MCF 10A (cell line): ENCODE measurements at regions not wholly inside any gene's neighbourhood (a gene's known extent, or its start where the extent isn't known, plus 50 kb on each side); places are given as distances from the start of the nearest gene placed in this dataset.

Source experiments
- BruUV-seq: library from RNA; stranded (reverse); fragments of 400-500 nt; replicated peaks from 2 replicates; lab custom pipeline; 2021; lab: Mats Ljungman, UMichigan
- CTCF ChIA-PET: fragments of 300-600 bp; sonication (Branson Sonifier 250); formaldehyde crosslinking; extraction: SDS; loops from one replicate; lab custom pipeline; 2021; ENCODE audit warnings: antibody characterized with exemption, inconsistent platforms; lab: Yijun Ruan, JAX
- POLR2A ChIA-PET: fragments of 300-600, 350-650 bp; sonication (Branson Sonifier 250); formaldehyde crosslinking; extraction: SDS; loops from one replicate; lab custom pipeline; 2020; ENCODE audit warnings: antibody characterized with exemption, inconsistent platforms; lab: Yijun Ruan, JAX
- DNase-seq: peaks from one replicate; pipeline ENCODE4 v3.0.0-alpha.2; 2018; ENCODE audit not compliant: unreplicated experiment
- H3K27ac Mint-ChIP-seq: one replicate; pipeline ENCODE4 v1.8.0; 2022; ENCODE audit warnings: mild to moderate bottlenecking, low read depth, mixed read lengths; ENCODE audit not compliant: unreplicated experiment
- H3K27me3 Mint-ChIP-seq: one replicate; pipeline ENCODE4 v1.8.0; 2022; ENCODE audit warnings: mixed read lengths; ENCODE audit not compliant: insufficient read depth, unreplicated experiment
- H3K36me3 Mint-ChIP-seq: one replicate; pipeline ENCODE4 v1.8.0; 2022; ENCODE audit warnings: mild to moderate bottlenecking, moderate library complexity, mixed read lengths; ENCODE audit not compliant: insufficient read depth, unreplicated experiment
- H3K4me1 Mint-ChIP-seq: one replicate; pipeline ENCODE4 v1.8.0; 2022; ENCODE audit warnings: mixed read lengths; ENCODE audit not compliant: insufficient read depth, unreplicated experiment
- H3K4me3 Mint-ChIP-seq: one replicate; pipeline ENCODE4 v1.8.0; 2022; ENCODE audit warnings: mild to moderate bottlenecking, moderate library complexity, mixed read lengths; ENCODE audit not compliant: unreplicated experiment
- H3K9me3 Mint-ChIP-seq: one replicate; pipeline ENCODE4 v1.8.0; 2022; ENCODE audit warnings: mixed read lengths; ENCODE audit not compliant: unreplicated experiment
- CTCF ChIP-seq: fragments of 200-600 bp; IDR thresholded peaks from one replicate; pipeline ENCODE4 v1.8.0; 2022; ENCODE audit warnings: antibody characterized with exemption, mild to moderate bottlenecking; ENCODE audit not compliant: unreplicated experiment
- intact Hi-C: fragments of 100-400 bp; cut with micrococcal nuclease; formaldehyde crosslinking; loops from 2 replicates; pipeline ENCODE4 v1.14.1; 2022

- no peak for TF ChIP-seq CTCF
- Mint-ChIP-seq H3K4me1 (no peaks in the 10 kb centered on the region), H3K9me3 (no peaks in the 10 kb centered on the region), H3K4me3 (no peak overlapping the region), H3K27me3 (no peaks in the 10 kb centered on the region), H3K27ac (no peak overlapping the region), H3K36me3 (no peaks in the 10 kb centered on the region)
- intact Hi-C loops = no loop called here
- DNase-seq = no peak
- BruUV-seq = no TSS peak
- ChIA-PET CTCF (interaction anchor here (0.6 kb wide), 2 partner anchors 16 kb away, joined by 3 to 4 read pairs; no protein-coding TSS in a partner anchor), POLR2A (no interaction called here)
Observed at GRCh38 chr4:166600264-166600663, 634.0 kb downstream of the SPOCK3 start.

GRCh38 chr4:166602068-166602467 is 632.2 kb downstream of the SPOCK3 start:
- POLR2A ChIA-PET = no interaction called here
- BruUV-seq = no TSS peak
- Mint-ChIP-seq H3K4me1 (no peaks in the 10 kb centered on the region), H3K9me3 (no peaks in the 10 kb centered on the region), H3K27me3 (no peaks in the 10 kb centered on the region), H3K27ac (no peak overlapping the region), H3K36me3 (no peaks in the 10 kb centered on the region), H3K4me3 (no peak overlapping the region)
- CTCF ChIA-PET = interaction anchor here (0.6 to 1.2 kb wide), 2 partner anchors 436 to 846 kb away, joined by 3 to 4 read pairs; no protein-coding TSS in a partner anchor
- DNase-seq = no peak
- intact Hi-C loops = no loop called here
- TF ChIP-seq CTCF = no peak

- Mint-ChIP-seq H3K9me3 (no peaks in the 10 kb centered on the region), H3K4me3 (no peak overlapping the region), H3K36me3 (no peaks in the 10 kb centered on the region), H3K27me3 (no peaks in the 10 kb centered on the region), H3K4me1 (no peaks in the 10 kb centered on the region), H3K27ac (no peak overlapping the region)
- DNase-seq = peak; percentile 2
- no TSS peak for BruUV-seq
- TF ChIP-seq CTCF = no peak
- intact Hi-C loops = no loop called here
- ChIA-PET POLR2A (no interaction called here), CTCF (no interaction called here)
Observed at GRCh38 chr4:166622425-166622977, 611.8 kb downstream of the SPOCK3 start.

- no peaks in the 10 kb centered on the region for H3K27me3 Mint-ChIP-seq
- H3K36me3 Mint-ChIP-seq = no peaks in the 10 kb centered on the region
- H3K4me1 Mint-ChIP-seq = no peaks in the 10 kb centered on the region
- no peak overlapping the region for H3K27ac Mint-ChIP-seq
- BruUV-seq = no TSS peak
- intact Hi-C loops = no loop called here
- no peak for TF ChIP-seq CTCF
- no peak overlapping the region for H3K4me3 Mint-ChIP-seq
- POLR2A ChIA-PET = no interaction called here
- DNase-seq = no peak
- H3K9me3 Mint-ChIP-seq = no peaks in the 10 kb centered on the region
- CTCF ChIA-PET = no interaction called here
Observed at GRCh38 chr4:166625018-166625637, 609.2 kb downstream of the SPOCK3 start.
